ENCODE measurements at regions not wholly inside any gene's neighbourhood (a gene's known extent, or its start where the extent isn't known, plus 50 kb on each side); places are given as distances from the start of the nearest gene placed in this dataset.
A peak's percentile ranks its signal among the peaks of the same experiment; 100 is the strongest.

DNA sequence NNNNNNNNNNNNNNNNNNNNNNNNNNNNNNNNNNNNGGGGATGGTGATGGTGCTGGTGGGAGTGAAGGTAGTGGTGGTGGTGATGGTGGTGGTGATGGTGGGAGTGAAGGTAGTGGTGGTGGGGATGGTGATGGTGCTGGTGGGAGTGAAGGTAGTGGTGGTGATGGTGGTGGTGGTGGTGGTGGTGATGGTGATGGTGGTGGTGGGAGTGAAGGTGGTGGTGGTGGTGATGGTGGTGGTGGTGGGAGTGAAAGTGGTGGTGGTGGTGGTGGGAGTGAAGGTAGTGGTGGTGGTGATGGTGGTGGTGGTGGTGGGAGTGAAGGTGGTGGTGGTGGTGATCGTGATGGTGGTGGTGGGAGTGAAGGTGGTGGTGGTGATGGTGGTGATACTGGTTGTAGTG, 93.6 kb downstream of the CRYAA start:
- Mint-ChIP-seq H3K4me1 (peaks cover 0 to 2% of the 10 kb centered on the region in 2 donors), H3K27me3 (ENCODE audit: low read depth in 3 of 3) (peaks cover 4 to 10% (median 4%) of the 10 kb centered on the region in 3 donors), H3K36me3 (no peaks in the 10 kb centered on the region), H3K9me3 (peaks cover 0 to 5% (median 0%) of the 10 kb centered on the region in 6 donors), H3K27ac (peak overlapping the region; percentile 2 to 82 (median 53)), H3K4me3 (no peak overlapping the region)
- peak in 1 of 3 donors; percentile 3 for DNase-seq
